Cardiac fibroblast (primary cell): ENCODE measurements at regions not wholly inside any gene's neighbourhood (a gene's known extent, or its start where the extent isn't known, plus 50 kb on each side); places are given as distances from the start of the nearest gene placed in this dataset.

ENCODE experiments used
- DNase-seq, 2 donors: peaks; one replicate each; pipeline versions ENCODE4 v3.0.0 to v3.0.0-alpha.2; 2010; ENCODE audit warnings: low read depth in 2 of 2
- H3K4me3 ChIP-seq, 2 donors: replicated peaks in 1 of 2; 1 replicate in 1 of 2; 2 replicates in 1 of 2; pipeline ENCODE4 v1.5.1; 2011; ENCODE audit warnings: low read depth in 2 of 2, low read length in 2 of 2, mild to moderate bottlenecking in 2 of 2, moderate library complexity in 1 of 2
- TF ChIP-seq, protein P1 (sequence below): IDR thresholded peaks from one replicate; pipeline ENCODE4 v1.5.1; 2011; ENCODE audit warnings: low read depth, mild to moderate bottlenecking, low read length, inconsistent platforms

- peak; percentile 82 to 85 for DNase-seq
- H3K4me3 ChIP-seq: no peak overlapping the region
- TF ChIP-seq, protein P1, sequence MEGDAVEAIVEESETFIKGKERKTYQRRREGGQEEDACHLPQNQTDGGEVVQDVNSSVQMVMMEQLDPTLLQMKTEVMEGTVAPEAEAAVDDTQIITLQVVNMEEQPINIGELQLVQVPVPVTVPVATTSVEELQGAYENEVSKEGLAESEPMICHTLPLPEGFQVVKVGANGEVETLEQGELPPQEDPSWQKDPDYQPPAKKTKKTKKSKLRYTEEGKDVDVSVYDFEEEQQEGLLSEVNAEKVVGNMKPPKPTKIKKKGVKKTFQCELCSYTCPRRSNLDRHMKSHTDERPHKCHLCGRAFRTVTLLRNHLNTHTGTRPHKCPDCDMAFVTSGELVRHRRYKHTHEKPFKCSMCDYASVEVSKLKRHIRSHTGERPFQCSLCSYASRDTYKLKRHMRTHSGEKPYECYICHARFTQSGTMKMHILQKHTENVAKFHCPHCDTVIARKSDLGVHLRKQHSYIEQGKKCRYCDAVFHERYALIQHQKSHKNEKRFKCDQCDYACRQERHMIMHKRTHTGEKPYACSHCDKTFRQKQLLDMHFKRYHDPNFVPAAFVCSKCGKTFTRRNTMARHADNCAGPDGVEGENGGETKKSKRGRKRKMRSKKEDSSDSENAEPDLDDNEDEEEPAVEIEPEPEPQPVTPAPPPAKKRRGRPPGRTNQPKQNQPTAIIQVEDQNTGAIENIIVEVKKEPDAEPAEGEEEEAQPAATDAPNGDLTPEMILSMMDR: no peak
These were observed 306.7 kb downstream of the NR2F1-AS1 start for GRCh38 chr5:93274291-93274690.

- no peak overlapping the region for H3K4me3 ChIP-seq
- TF ChIP-seq, protein P1: no peak
- peak; percentile 55 to 77 for DNase-seq
These were observed 307.8 kb downstream of the NR2F1-AS1 start for GRCh38 chr5:93273176-93273575.

- H3K4me3 ChIP-seq: no peak overlapping the region
- DNase-seq: no peak
- TF ChIP-seq, protein P1: no peak
These were observed 308.9 kb downstream of the NR2F1-AS1 start for GRCh38 chr5:93272108-93272507.

DNA sequence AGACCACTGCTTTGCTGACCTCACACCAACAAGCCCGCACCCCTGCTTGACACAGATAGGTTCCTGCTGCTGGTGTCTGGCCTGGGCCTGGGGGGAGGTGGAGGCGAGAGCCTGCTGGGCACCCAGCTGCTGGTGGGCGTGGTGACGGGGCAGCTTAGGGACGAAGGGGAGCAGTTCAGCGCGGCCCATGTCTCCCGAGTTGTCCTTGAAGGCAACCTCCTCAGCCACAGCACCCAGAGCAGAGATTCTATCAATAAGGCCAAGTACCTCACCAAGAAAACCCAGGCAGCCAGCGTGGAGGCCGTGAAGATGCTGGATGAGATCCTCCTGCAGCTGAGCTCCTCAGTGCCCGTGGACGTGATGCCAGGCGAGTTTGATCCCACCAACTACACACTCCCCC lies 313.3 kb downstream of the NR2F1-AS1 start:
- DNase-seq: no peak
- no peak overlapping the region for H3K4me3 ChIP-seq
- TF ChIP-seq, protein P1: no peak

DNA sequence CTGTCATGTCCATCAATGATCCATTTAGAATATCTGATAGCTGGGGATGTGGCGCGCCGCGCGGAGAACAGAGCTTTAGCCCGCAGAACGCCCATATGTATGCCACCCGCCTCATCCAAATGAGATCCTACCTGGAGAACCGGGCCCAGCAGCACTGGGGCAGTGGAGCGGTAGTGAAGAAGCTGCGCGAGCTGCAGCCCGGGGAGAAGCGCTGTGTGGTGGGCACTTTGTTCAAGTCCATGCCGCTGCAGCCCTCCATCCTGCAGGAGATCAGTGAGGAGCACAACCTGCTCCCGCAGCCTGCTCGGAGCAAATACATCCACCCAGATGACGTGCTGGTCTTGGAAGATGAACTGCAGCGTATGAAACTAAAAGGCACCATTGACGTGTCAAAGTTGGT lies 313.7 kb downstream of the NR2F1-AS1 start:
- H3K4me3 ChIP-seq: no peak overlapping the region
- no peak for DNase-seq
- TF ChIP-seq, protein P1: no peak

DNA sequence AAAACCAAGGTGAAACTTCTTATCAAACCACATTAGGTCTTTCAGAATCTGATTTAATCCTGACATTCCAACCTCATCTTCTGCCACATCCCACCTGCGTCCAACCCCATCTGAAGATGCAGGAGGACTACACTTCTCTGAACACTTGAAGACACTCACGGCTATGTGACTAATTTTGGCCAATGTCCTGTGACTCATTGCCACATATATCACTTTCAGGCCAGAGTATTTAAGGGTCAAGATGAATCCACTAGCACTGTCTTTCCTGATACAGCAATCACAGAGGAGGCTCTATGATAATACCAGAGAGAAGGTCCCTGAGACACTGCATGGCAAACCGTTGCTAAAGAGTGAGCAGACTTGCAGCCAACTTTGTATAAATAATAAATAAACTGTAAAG lies 323.4 kb downstream of the NR2F1-AS1 start:
- TF ChIP-seq, protein P1: no peak
- H3K4me3 ChIP-seq: no peak overlapping the region
- DNase-seq: peak in 1 of 2 donors; percentile 58

DNA sequence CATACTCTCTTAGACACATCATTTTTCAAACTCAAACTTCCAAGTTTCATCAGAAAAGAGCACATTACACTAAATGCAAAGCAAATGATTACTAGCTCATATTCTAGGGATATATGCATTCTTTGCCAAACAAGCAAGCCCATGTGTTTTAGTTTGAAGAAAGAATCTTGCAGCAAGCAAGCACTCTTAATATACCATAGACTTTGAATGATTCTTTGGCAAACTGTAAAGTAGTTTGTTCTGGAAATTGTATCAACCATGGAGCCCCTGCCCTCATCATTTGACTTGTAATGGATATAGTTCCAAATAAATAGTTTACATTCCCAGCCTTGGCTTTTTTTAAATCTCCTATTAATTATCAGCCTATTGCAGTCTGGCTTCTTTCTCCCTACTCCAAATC lies 325.2 kb downstream of the NR2F1-AS1 start:
- DNase-seq: no peak

More for the DNA sequence above, 325.2 kb downstream of the NR2F1-AS1 start:
- H3K4me3 ChIP-seq: no peak overlapping the region
- TF ChIP-seq, protein P1: no peak
